Activated naive CD8-positive, alpha-beta T cell treated with anti-CD3 and anti-CD28 coated beads, Interleukin-2, amount 10 ng/mL, durations not matched to agents 7 days and 5 days (primary cell): ENCODE measurements at regions not wholly inside any gene's neighbourhood (a gene's known extent, or its start where the extent isn't known, plus 50 kb on each side); places are given as distances from the start of the nearest gene placed in this dataset.
"Not testable (repeated sequence)": the region's sequence is repeated elsewhere in the genome, so short reads cannot be mapped to it uniquely, and the experiment has no call there.

Experiments used
- ATAC-seq: fragments of 150-1000 bp; cut with Tn5 transposase; one replicate; pipeline ENCODE4 v1.10.0; 2021; ENCODE audit warnings: low read depth, moderate library complexity
- POLR2A ChIA-PET: fragments of 350-600 bp; sonication (Branson Sonifier 250); formaldehyde crosslinking; loops from one replicate; lab custom pipeline; 2021; ENCODE audit warnings: antibody characterized with exemption; lab: Charles Lee
- DNase-seq: peaks from one replicate; pipeline ENCODE4 v3.0.0; 2021
- H3K27ac Mint-ChIP-seq: one replicate; pipeline ENCODE4 v1.8.0; 2022; ENCODE audit warnings: mild to moderate bottlenecking, mixed read lengths
- H3K27me3 Mint-ChIP-seq: one replicate; pipeline ENCODE4 v1.8.0; 2022; ENCODE audit warnings: mild to moderate bottlenecking, moderate library complexity, mixed read lengths
- H3K36me3 Mint-ChIP-seq: one replicate; pipeline ENCODE4 v1.8.0; 2021; ENCODE audit warnings: mild to moderate bottlenecking, mixed read lengths
- H3K4me1 Mint-ChIP-seq: one replicate; pipeline ENCODE4 v1.8.0; 2021; ENCODE audit warnings: mixed read lengths
- H3K4me3 Mint-ChIP-seq: one replicate; pipeline ENCODE4 v1.8.0; 2022; ENCODE audit warnings: mild to moderate bottlenecking, moderate library complexity, mixed read lengths
- H3K9me3 Mint-ChIP-seq: one replicate; pipeline ENCODE4 v1.8.0; 2021; ENCODE audit warnings: mixed read lengths

DNA sequence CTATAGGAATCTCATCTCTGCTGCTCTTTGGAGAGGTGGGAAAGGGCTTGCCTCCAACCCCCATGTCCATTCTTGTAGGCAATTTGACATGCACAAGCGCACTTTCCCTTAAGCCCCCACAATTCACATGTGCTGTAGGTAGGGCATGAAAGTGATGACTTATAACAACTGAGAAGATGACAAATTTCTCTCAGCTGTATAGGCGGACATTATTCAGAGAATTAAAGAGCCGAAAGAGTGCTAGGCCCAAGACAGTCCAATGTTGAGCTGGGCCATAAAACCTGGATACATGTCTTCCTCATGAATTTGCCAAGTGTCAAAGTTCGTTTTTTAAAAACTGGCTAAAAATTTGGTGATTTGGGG is 106.3 kb upstream of the LYPLAL1 start:
- POLR2A ChIA-PET, result no interaction called here
- Mint-ChIP-seq H3K9me3 (peaks cover 6% of the 10 kb centered on the region), H3K4me1 (no peaks in the 10 kb centered on the region), H3K4me3 (no peak overlapping the region), H3K27ac (no peak overlapping the region), H3K36me3 (no peaks in the 10 kb centered on the region), H3K27me3 (no peaks in the 10 kb centered on the region)
- DNase-seq, result no peak
- no peak for ATAC-seq

GRCh38 chr1:219070395-219070794 is 103.3 kb upstream of the LYPLAL1 start:
- H3K27me3 Mint-ChIP-seq, H3K9me3 Mint-ChIP-seq, ATAC-seq, H3K27ac Mint-ChIP-seq, H3K4me1 Mint-ChIP-seq, DNase-seq, H3K4me3 Mint-ChIP-seq, POLR2A ChIA-PET, H3K36me3 Mint-ChIP-seq: not testable (repeated sequence)

- H3K9me3 Mint-ChIP-seq, result peaks cover 6% of the 10 kb centered on the region
- no peak overlapping the region for H3K4me3 Mint-ChIP-seq
- no peaks in the 10 kb centered on the region for H3K4me1 Mint-ChIP-seq
- no peak overlapping the region for H3K27ac Mint-ChIP-seq
- ATAC-seq (no peak), DNase-seq (no peak)
- POLR2A ChIA-PET, result no interaction called here
- H3K27me3 Mint-ChIP-seq, result no peaks in the 10 kb centered on the region
- H3K36me3 Mint-ChIP-seq, result no peaks in the 10 kb centered on the region
These were observed 102.5 kb upstream of the LYPLAL1 start for GRCh38 chr1:219071209-219071608.

GRCh38 chr1:219072329-219072728 is 101.3 kb upstream of the LYPLAL1 start:
- POLR2A ChIA-PET, result no interaction called here
- ATAC-seq, result no peak
- DNase-seq, result no peak
- Mint-ChIP-seq H3K4me3 (no peak overlapping the region), H3K4me1 (no peaks in the 10 kb centered on the region), H3K36me3 (no peaks in the 10 kb centered on the region), H3K27me3 (no peaks in the 10 kb centered on the region), H3K27ac (no peak overlapping the region), H3K9me3 (peaks cover 6% of the 10 kb centered on the region)

GRCh38 chr1:219074084-219074728 is 99.5 kb upstream of the LYPLAL1 start:
- POLR2A ChIA-PET, result no interaction called here
- H3K4me3 Mint-ChIP-seq, result no peak overlapping the region
- peaks cover 5% of the 10 kb centered on the region for H3K9me3 Mint-ChIP-seq
- H3K27me3 Mint-ChIP-seq, result no peaks in the 10 kb centered on the region
- no peaks in the 10 kb centered on the region for H3K4me1 Mint-ChIP-seq
- DNase-seq, result no peak
- ATAC-seq, result no peak
- no peak overlapping the region for H3K27ac Mint-ChIP-seq
- H3K36me3 Mint-ChIP-seq, result no peaks in the 10 kb centered on the region

GRCh38 chr1:219075121-219075879 is 98.4 kb upstream of the LYPLAL1 start:
- POLR2A ChIA-PET, result no interaction called here
- Mint-ChIP-seq H3K9me3 (peaks cover 4% of the 10 kb centered on the region), H3K4me3 (no peak overlapping the region), H3K4me1 (no peaks in the 10 kb centered on the region), H3K27me3 (no peaks in the 10 kb centered on the region), H3K36me3 (no peaks in the 10 kb centered on the region), H3K27ac (no peak overlapping the region)
- no peak for ATAC-seq
- DNase-seq, result no peak

GRCh38 chr1:219076326-219076937 is 97.2 kb upstream of the LYPLAL1 start:
- no peaks in the 10 kb centered on the region for H3K36me3 Mint-ChIP-seq
- no peak overlapping the region for H3K27ac Mint-ChIP-seq
- no peak for DNase-seq
- POLR2A ChIA-PET, result no interaction called here
- H3K9me3 Mint-ChIP-seq, result peaks cover 3% of the 10 kb centered on the region
- no peak overlapping the region for H3K4me3 Mint-ChIP-seq
- H3K27me3 Mint-ChIP-seq, result no peaks in the 10 kb centered on the region
- no peaks in the 10 kb centered on the region for H3K4me1 Mint-ChIP-seq
- no peak for ATAC-seq

DNA sequence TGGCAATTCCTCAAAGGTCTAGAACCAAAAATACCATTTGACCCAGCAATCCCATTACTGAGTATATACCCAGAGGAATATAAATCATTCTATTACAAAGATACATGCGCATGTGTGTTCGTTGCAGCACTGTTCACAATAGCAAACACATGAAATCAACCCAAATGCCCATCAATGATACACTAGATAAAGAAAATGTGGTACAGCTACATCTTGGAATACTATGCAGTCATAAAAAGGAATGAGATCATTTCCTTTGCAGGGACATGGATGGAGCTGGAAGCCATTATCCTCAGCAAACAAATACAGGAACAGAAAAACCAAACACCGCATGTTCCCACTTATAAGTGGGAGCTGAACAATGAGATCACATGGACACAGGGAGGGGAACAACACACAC is 95.9 kb upstream of the LYPLAL1 start:
- H3K27me3 Mint-ChIP-seq, H3K36me3 Mint-ChIP-seq, DNase-seq, H3K4me1 Mint-ChIP-seq, ATAC-seq, H3K4me3 Mint-ChIP-seq, H3K27ac Mint-ChIP-seq, POLR2A ChIA-PET, H3K9me3 Mint-ChIP-seq: not testable (repeated sequence)

DNA sequence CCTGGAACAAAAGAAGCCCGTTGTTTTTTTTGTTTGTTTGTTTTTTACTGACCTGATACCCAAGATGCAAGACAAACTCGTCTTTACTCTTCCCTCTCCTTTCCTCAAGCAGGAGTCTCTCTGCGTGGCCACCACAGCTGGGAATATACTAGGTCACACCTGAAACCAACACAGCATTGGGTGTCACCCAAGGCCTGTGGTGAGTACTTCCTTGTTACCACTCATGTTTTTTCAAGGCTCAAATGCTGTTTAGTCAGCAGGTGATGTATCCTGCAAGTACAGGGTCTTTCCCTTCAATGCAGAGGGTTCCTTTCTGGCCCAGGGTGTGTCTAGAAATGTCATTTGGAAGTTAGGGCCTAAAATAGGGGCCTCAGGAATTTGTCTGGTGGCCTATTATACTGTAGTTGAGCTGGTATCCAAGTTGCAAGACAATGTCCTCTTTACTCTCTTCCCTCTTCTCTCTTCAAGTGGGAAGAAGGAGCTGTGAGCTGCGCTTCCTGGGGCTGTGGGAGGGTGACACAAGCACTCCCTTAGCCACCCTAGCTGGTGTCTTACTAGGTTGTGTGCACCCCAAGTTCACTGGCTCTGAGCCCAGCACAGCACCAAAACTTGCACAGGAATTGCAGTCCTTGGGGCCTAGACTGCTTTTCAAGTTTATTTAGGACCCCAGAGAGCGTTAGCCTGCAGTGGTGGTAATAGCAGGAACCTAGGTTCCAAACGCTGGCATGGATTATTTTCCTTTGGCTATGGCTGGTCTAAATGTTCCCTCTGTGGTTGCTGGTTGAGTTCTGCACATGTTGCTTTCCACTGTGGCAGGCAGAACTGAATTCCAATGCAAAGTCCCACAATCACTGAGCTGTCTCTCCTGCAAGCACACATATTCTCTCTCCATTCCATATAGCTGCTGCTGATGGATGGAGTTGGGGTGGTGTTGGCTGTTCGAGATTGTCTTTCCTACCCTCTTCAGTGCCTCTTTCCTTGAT is 91.4 kb upstream of the LYPLAL1 start:
- ATAC-seq (no peak), DNase-seq (no peak)
- POLR2A ChIA-PET, result no interaction called here
- Mint-ChIP-seq H3K36me3 (no peaks in the 10 kb centered on the region), H3K4me3 (no peak overlapping the region), H3K27me3 (peaks cover 1% of the 10 kb centered on the region), H3K27ac (no peak overlapping the region), H3K4me1 (no peaks in the 10 kb centered on the region), H3K9me3 (no peaks in the 10 kb centered on the region)

GRCh38 chr1:219083631-219084030 is 90.0 kb upstream of the LYPLAL1 start:
- no peak for ATAC-seq
- H3K9me3 Mint-ChIP-seq, result peaks cover 1% of the 10 kb centered on the region
- peaks cover 1% of the 10 kb centered on the region for H3K27me3 Mint-ChIP-seq
- H3K4me3 Mint-ChIP-seq, result no peak overlapping the region
- POLR2A ChIA-PET, result no interaction called here
- no peak overlapping the region for H3K27ac Mint-ChIP-seq
- DNase-seq, result no peak
- no peaks in the 10 kb centered on the region for H3K36me3 Mint-ChIP-seq
- H3K4me1 Mint-ChIP-seq, result no peaks in the 10 kb centered on the region

GRCh38 chr1:219085082-219085481 is 88.6 kb upstream of the LYPLAL1 start:
- Mint-ChIP-seq H3K36me3 (no peaks in the 10 kb centered on the region), H3K9me3 (peaks cover 1% of the 10 kb centered on the region), H3K4me1 (no peaks in the 10 kb centered on the region), H3K27ac (no peak overlapping the region), H3K27me3 (peaks cover 1% of the 10 kb centered on the region), H3K4me3 (no peak overlapping the region)
- POLR2A ChIA-PET, result no interaction called here
- ATAC-seq, result no peak
- no peak for DNase-seq

GRCh38 chr1:219085988-219086387 is 87.7 kb upstream of the LYPLAL1 start:
- ATAC-seq (no peak), DNase-seq (no peak)
- peaks cover 1% of the 10 kb centered on the region for H3K27me3 Mint-ChIP-seq
- POLR2A ChIA-PET, result no interaction called here
- H3K27ac Mint-ChIP-seq, result no peak overlapping the region
- no peaks in the 10 kb centered on the region for H3K4me1 Mint-ChIP-seq
- no peak overlapping the region for H3K4me3 Mint-ChIP-seq
- H3K9me3 Mint-ChIP-seq, result peaks cover 1% of the 10 kb centered on the region
- no peaks in the 10 kb centered on the region for H3K36me3 Mint-ChIP-seq

DNA sequence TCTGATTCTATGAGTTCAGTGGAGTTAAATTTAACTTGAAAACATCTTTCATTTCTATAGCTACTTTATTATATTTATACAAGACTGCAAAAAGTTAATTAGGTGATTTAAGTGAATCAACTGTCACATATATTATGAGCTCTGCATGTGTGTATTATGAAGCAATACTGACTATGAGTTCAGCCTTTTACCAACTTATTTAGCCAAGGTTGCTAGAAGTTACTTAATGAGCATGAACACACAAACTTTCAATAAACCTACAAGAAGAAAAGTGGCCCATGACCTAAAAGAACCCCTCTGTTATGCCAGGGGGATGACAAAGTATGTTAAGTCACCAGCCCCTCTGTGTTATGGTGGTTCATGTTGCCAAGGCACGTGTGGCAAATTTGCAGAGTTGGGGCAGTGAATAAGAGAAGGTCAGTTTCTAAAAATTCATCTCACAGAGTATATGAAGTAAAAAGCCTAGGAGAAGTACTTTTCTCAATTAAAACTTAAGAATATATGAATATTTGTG is 86.7 kb upstream of the LYPLAL1 start:
- Mint-ChIP-seq H3K4me1 (no peaks in the 10 kb centered on the region), H3K27ac (no peak overlapping the region), H3K4me3 (no peak overlapping the region), H3K36me3 (no peaks in the 10 kb centered on the region), H3K9me3 (peaks cover 1% of the 10 kb centered on the region), H3K27me3 (no peaks in the 10 kb centered on the region)
- no peak for DNase-seq
- ATAC-seq, result no peak
- POLR2A ChIA-PET, result no interaction called here
